Left ventricle myocardium inferior (tissue), 1 donor: ENCODE measurements at regions not wholly inside any gene's neighbourhood (a gene's known extent, or its start where the extent isn't known, plus 50 kb on each side); places are given as distances from the start of the nearest gene placed in this dataset.

Source experiments
- DNase-seq: peaks from one replicate; pipeline ENCODE4 v3.0.0-alpha.2; 2020
- H3K27ac ChIP-seq: fragments of 200-600 bp; replicated peaks from 2 replicates; pipeline ENCODE4 v1.8.0; 2021
- H3K27me3 ChIP-seq: fragments of 200-600 bp; 2 replicates; pipeline ENCODE4 v1.8.0; 2021; ENCODE audit warnings: low read depth
- H3K36me3 ChIP-seq: fragments of 200-600 bp; 2 replicates; pipeline ENCODE4 v1.8.0; 2021
- H3K4me1 ChIP-seq: fragments of 200-600 bp; 2 replicates; pipeline ENCODE4 v1.8.0; 2021
- H3K4me3 ChIP-seq: fragments of 200-600 bp; 2 replicates; pipeline ENCODE4 v1.8.0; 2021; ENCODE audit warnings: mild to moderate bottlenecking, moderate library complexity
- H3K9me3 ChIP-seq: fragments of 200-600 bp; replicated peaks from 2 replicates; pipeline ENCODE4 v1.8.0; 2021
- intact Hi-C: fragments of 100-400 bp; cut with micrococcal nuclease; formaldehyde crosslinking; loops from one replicate; pipeline ENCODE4 v1.11.0; 2022
- TF ChIP-seq, protein P1 (sequence below): fragments of 200-600 bp; IDR thresholded peaks from 2 replicates; pipeline ENCODE4 v1.8.0; 2021; ENCODE audit warnings: antibody characterized with exemption, mild to moderate bottlenecking, borderline replicate concordance
- donor health status: DM: no; HTN: yes; CAD: no; lungs with severe emphysema.

DNA sequence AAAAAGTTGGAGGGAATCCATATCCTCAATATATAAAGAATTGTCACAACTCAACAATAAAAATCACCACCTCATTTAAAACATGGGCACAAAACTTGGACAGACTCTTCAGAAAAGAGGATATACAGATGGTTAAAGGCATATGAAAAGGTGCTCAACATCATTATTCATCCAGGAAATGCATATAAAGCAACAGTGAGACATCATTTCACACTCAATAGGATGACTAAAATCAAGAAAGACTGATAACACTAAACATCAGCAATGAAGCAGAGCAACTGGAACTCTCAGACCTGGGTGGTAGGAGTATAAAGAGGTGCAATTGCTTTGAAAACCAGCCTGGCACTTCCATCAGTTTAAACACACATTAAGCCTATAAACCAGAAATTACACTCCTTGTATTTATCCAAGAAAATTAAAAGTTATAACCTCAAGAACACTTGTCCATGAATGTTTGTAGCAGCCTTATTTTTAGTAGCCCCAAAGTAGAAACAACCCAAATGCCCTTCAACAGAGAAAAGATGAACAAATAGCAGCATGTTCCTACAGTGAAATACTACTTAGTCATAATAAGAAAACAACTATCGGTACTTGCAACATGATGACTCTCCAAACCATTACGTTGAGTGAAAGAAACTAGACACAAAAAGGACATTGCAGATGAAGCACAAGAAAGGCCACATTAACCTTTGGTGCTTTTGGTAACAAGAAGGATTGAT lies 79.1 kb upstream of the TANC1 start:
- no peak overlapping the region for H3K4me3 ChIP-seq
- DNase-seq = no peak
- no peaks in the 10 kb centered on the region for H3K9me3 ChIP-seq
- H3K36me3 ChIP-seq = no peaks in the 10 kb centered on the region
- H3K27me3 ChIP-seq = no peaks in the 10 kb centered on the region
- intact Hi-C loops = no loop called here
- no peaks in the 10 kb centered on the region for H3K4me1 ChIP-seq
- TF ChIP-seq, protein P1, sequence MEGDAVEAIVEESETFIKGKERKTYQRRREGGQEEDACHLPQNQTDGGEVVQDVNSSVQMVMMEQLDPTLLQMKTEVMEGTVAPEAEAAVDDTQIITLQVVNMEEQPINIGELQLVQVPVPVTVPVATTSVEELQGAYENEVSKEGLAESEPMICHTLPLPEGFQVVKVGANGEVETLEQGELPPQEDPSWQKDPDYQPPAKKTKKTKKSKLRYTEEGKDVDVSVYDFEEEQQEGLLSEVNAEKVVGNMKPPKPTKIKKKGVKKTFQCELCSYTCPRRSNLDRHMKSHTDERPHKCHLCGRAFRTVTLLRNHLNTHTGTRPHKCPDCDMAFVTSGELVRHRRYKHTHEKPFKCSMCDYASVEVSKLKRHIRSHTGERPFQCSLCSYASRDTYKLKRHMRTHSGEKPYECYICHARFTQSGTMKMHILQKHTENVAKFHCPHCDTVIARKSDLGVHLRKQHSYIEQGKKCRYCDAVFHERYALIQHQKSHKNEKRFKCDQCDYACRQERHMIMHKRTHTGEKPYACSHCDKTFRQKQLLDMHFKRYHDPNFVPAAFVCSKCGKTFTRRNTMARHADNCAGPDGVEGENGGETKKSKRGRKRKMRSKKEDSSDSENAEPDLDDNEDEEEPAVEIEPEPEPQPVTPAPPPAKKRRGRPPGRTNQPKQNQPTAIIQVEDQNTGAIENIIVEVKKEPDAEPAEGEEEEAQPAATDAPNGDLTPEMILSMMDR = no peak
- H3K27ac ChIP-seq = no peak overlapping the region

DNA sequence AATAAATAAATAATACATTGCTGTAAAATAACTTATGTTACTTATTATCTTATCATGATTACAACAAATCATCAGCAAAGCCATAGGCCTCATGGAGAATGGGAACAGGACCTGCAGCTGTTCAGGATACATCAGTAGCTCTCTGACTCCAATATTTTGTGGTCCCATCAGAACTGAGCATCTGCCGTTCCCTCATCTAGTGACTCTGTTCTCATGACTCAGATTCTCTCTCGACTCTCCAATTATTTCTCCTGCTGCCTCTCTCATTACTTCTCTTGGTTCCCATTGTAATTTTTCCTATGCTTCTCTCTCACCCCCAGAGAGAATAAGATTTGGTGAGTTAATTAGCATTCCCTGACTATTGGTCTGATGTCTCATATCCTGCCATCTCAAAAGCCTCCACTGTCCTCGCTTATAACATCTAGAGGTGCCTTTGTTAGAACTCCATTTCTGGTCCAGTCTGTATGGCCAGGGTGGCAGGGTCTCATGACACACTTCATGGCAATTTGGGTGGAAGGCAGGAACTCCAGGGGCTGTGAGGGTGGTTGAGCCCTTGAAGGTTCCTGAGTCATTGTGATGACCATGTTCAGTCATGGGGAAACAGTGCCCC lies 78.0 kb upstream of the TANC1 start:
- TF ChIP-seq, protein P1 = no peak
- H3K4me3 ChIP-seq = no peak overlapping the region
- intact Hi-C loops = no loop called here
- DNase-seq = no peak
- no peak overlapping the region for H3K27ac ChIP-seq
- H3K9me3 ChIP-seq = no peaks in the 10 kb centered on the region
- no peaks in the 10 kb centered on the region for H3K4me1 ChIP-seq
- no peaks in the 10 kb centered on the region for H3K36me3 ChIP-seq
- H3K27me3 ChIP-seq = no peaks in the 10 kb centered on the region

DNA sequence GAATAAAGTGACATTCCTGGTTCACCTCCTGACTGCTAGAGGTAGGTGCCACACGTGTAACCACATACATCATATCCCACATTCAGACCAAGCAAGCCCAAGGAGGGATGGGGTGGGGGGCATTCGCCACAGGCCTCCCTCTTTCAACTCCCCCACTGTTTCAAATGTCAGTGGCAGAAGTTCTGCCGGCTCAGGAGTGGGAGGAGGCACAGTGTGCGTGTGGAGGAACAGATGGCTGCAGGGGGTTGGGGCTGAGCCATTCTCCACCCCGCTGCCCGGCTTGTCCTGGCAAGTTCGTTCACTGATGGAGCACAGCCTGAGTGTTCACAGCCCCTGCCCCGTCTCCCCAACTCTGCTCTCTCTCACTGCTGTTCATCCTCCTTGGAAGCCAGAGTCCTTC lies 75.4 kb upstream of the TANC1 start:
- TF ChIP-seq, protein P1 = no peak
- no peak for DNase-seq
- no peak overlapping the region for H3K27ac ChIP-seq
- intact Hi-C loops = no loop called here
- no peaks in the 10 kb centered on the region for H3K9me3 ChIP-seq
- no peaks in the 10 kb centered on the region for H3K27me3 ChIP-seq
- no peaks in the 10 kb centered on the region for H3K4me1 ChIP-seq
- H3K4me3 ChIP-seq = no peak overlapping the region
- no peaks in the 10 kb centered on the region for H3K36me3 ChIP-seq

DNA sequence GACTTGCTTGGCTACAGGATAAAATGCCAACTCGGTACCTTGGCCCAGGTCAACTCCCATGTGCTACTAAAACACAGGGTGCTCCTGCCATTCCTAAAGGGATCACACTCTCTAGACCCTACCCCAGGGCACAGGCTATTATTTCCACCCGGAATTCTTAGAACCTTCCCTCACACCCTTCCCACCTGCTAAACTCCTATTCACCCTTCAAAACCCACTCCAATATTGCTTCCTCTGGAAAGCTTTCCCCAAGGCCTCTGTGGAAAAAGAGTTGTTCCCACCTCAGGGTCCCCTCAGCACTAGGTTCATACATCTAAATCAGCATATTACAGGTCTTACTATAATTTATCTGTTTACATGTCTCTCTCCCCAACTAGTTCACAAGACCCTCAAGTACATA lies 75.0 kb upstream of the TANC1 start:
- Histone ChIP-seq H3K4me3 (no peak overlapping the region), H3K4me1 (no peaks in the 10 kb centered on the region), H3K9me3 (no peaks in the 10 kb centered on the region), H3K27me3 (no peaks in the 10 kb centered on the region), H3K27ac (no peak overlapping the region), H3K36me3 (no peaks in the 10 kb centered on the region)
- DNase-seq = no peak
- intact Hi-C loops = no loop called here
- TF ChIP-seq, protein P1 = no peak

DNA sequence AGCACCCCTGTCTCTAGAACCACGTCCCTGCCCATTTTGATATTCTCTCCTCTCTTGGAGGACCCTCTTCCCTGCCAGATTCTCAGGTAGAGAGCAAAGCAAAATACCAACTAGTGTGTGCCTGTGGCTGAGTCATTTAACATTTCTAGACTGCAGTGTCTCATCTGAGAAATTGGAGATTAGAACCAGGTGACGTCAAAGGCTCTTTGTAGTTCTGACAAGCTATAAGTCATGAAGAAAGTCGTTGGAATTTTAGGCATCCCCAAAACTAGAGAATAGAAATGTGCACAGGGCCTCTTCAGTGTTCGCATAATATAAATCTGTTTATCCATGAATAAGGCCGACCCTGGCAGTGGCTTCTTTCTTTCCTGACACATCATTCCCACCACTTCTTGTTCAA lies 74.4 kb upstream of the TANC1 start:
- Histone ChIP-seq H3K9me3 (no peaks in the 10 kb centered on the region), H3K36me3 (no peaks in the 10 kb centered on the region), H3K27ac (no peak overlapping the region), H3K4me1 (no peaks in the 10 kb centered on the region), H3K4me3 (no peak overlapping the region), H3K27me3 (no peaks in the 10 kb centered on the region)
- intact Hi-C loops = no loop called here
- DNase-seq = no peak
- TF ChIP-seq, protein P1 = no peak
